NK-92 (cell line): ENCODE measurements at regions not wholly inside any gene's neighbourhood (a gene's known extent, or its start where the extent isn't known, plus 50 kb on each side); places are given as distances from the start of the nearest gene placed in this dataset.

Experiments used
- DNase-seq: peaks from one replicate; lab custom pipeline; 2025; ENCODE audit not compliant: unreplicated experiment; lab: John Stamatoyannopoulos, UW

GRCh38 chr13:44211704-44212346 is 161.8 kb upstream of the SERP2 start:
- no peak for DNase-seq

DNA sequence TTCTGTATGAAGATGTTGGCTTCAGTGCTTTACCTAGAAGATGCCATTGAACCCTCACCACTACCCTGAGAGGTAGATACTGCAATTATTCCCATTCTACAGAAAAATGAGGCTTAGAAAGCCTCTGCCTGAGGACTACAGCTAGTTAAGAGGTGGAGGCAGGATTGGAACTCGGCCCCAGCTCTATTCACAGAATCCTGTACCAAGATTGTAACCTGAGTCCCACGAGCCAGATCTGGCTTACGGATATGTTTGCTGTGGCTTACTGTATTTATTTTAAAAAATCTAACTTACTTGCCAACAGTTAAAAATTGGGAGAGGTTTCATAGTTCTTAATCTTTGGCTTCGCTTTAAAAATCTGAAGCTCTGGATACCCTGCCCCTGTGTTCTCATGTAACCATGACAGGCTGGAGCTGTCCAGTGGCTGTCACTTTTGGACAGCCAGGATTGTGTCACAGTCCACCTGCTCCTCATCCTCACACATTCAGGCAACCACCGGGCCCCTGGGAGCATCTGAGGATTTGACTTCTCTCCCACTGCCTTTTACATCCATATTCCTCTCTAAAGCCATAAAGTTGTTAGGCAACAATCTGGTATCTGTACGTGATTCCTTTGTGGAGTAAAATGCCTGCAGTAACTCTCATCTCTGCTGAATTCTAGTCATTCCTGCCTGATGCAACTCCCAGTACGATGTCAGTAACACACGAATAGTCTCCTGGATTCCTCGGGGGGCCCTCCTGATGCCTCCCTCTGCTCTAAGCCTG is 160.8 kb upstream of the SERP2 start:
- DNase-seq: no peak

GRCh38 chr13:44218501-44219240 is 155.0 kb upstream of the SERP2 start:
- no peak for DNase-seq

DNA sequence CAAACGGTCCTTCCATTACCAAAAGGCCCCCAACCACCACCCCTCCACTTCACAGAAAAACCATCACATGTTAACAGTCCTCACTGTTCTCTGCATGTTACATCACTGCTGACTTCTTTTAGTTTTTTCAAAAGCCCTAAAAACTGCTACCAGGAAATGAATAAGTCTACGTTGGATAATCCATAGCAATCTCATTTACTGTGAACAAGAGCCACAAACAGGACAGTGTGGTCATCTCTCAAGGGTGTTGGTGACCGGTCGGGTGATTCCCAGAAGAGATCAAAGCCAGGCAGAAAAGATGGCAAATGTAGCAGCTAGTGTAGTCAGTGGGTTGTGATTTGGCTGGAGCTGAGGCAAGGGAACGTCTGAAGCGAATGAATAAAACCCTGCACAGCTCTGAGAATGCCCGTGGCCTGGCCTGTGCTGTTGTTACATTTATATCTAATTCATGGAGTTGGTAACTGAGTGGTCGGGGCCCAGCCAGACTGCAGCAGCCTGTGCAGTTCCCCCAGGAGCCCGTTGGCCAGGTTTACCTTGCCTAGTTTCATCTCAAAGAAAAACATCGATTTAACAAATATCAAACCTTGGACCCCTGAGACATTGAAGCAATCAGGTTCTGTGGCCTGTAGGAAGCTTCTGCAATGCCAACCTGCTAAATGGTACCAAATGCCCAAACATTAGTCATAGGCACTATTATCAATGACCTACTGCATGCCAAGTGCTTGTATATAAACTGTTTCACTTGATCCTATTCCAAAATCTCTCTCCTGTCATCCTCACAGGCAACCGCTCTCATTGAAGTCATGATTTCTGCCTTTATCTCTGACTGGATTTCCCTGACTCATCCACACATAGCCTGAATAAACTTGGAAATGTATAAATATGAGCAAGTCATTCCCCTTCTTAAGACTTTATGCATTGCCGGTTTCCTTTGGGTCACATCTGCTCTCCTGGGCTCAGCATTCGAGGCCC is 153.8 kb upstream of the SERP2 start:
- DNase-seq: no peak

DNA sequence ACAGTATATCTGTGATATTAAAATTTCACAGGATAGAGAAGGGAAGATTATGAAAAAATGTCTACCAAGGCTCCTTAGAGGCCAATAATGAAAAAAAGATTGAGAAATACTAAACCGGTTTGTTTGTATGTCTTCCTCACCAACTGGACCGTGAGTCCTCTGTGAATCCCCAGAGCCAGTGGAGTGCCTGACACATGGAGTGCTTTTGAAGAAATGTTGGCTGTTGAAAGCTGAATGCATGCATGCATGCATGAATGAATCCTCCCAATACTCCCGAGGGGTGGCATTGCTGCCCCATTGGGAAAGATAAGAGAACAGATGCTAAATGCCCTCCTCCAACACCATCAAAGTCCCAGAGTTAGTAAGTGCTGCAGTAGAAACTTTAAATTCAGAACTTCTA is 152.7 kb upstream of the SERP2 start:
- no peak for DNase-seq

- no peak for DNase-seq
Measured at GRCh38 chr13:44221657-44222056, 152.0 kb upstream of the SERP2 start.

GRCh38 chr13:44223770-44224444 is 149.7 kb upstream of the SERP2 start:
- no peak for DNase-seq

DNA sequence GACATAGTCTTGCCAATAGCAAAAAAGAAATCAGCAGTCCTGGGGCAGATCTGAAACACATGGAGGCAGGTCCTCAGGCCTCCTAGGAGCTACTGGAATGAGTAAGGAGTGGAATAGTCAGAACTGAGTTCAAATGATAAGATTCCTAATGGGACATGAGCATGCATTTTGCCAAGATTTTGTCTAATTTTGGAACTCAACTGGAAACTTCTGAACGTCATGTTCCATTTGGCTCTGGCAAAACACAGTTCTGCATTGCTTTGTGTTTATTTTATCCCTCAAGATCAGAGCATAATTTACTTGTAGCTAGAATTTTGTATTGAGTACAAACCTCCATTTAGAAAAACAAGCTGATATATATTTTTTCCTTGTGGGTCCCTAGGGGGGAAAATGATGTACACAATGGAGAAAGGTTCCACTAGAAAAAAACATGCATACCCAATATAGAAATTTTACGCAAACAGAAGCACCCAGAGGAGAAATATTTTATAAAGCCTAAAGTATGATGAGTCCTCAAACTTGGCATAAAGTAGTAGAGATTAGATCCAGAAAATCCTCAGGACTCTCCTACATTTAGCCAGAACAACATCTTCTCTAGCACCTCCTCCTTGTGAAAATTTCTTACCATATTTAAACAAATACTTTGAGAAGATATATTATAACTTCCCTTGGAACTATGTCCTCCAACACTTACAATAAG is 149.0 kb upstream of the SERP2 start:
- no peak for DNase-seq

GRCh38 chr13:44229371-44230030 is 144.1 kb upstream of the SERP2 start:
- DNase-seq: no peak

- no peak for DNase-seq
Measured at GRCh38 chr13:44230071-44230470, 143.6 kb upstream of the SERP2 start.

GRCh38 chr13:44230736-44231135 is 142.9 kb upstream of the SERP2 start:
- no peak for DNase-seq

GRCh38 chr13:44231786-44232516 is 141.7 kb upstream of the SERP2 start:
- no peak for DNase-seq

DNA sequence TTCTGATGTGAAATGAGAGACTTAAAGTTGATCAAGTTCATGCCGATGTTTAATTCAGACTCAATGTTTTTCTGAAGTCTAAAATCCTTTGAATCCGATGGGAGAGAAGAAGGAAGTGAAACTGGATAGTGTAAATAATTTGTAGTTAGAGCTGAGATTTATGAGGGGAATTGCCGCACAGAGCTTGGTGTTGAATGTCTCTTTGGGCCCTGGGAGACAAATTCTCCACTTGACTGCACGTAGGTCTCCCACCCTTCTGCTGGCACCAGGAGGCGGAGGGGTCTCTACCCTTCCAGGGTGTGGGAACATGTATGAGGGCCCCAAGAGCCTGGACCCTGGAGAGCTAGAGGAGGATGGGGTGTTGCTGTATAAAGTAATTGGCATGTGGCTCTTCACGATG is 140.8 kb upstream of the SERP2 start:
- DNase-seq: no peak

- DNase-seq: no peak
Measured at GRCh38 chr13:44234566-44234965, 139.1 kb upstream of the SERP2 start.

GRCh38 chr13:44236370-44236769 is 137.3 kb upstream of the SERP2 start:
- DNase-seq: no peak

DNA sequence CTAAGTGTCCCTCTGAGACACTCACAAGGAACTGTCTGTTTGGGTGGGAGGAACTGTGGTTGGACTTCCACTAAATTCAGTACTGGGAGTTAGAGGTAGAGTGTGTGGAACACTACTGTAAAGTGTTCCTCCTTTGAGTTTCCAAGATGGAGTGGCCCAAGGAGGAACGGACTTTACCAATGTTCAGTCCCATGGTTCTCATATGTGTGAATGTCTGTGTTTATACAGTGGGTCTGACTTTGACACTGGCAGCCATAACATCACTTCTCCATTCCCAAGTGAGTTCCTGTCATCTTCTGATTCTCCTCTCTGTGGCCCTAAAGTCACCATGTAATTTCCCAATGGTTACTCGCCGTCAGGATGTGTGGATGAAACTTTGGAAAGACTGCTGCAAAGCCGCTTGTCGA is 136.8 kb upstream of the SERP2 start:
- DNase-seq: no peak

DNA sequence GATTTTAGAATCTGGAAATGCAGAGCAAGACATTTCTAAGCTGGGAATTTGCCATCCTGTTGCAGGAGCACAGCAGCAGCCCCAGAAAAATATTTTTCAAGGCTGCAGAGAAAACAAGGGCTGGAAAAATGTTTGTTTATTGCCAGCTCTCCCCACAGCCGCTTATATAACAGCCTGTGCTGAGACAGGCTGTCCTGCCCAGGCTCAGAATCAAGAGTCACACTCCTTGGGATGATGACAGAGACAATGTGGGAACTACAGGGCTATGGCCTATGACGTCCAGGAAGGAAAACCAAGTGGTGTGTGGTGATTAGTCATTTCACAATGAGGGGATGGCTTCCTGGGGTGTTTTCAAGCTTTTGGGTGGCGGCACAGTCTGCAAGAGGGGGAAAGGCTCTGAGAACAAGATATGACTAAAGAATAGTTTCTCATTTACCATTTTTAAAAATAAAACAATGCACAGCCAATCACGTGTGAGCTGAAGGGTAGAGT is 136.3 kb upstream of the SERP2 start:
- no peak for DNase-seq

DNA sequence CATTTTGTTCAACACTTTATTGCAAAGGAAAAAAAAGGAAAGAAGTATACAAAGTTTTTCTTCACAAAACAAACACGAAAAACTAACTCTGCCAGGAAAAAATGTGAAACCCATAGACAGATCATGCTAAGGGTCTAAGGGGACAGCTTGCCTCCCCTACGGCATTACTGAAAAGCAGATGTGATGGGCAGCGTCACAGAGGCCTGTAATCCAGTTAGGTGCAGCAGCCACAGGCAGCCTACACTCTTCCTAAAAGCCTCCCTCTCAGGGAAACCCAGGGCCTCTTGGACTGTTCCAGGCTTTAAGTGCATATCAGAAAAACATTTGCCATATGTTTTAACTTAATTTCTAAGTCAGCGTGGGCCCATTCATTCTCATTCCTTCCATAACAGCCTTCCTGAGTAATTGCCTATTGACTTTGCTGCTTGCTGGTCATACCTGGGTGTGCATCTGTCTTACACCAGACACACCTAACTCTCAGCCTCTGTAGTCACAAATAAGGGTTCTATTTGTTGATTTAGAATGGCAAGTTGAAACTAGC is 135.7 kb upstream of the SERP2 start:
- no peak for DNase-seq
